Testis (tissue), 2 donors: ENCODE measurements at regions not wholly inside any gene's neighbourhood (a gene's known extent, or its start where the extent isn't known, plus 50 kb on each side); places are given as distances from the start of the nearest gene placed in this dataset.

ENCODE experiments used
- DNase-seq: peaks from one replicate; pipeline ENCODE4 v3.0.0-alpha.2; 2019
- H3K27ac ChIP-seq, 2 donors: fragments of 200-600 bp; sonication (generic); one replicate each; pipeline ENCODE4 v1.5.1; 2019
- H3K27me3 ChIP-seq: fragments of 200-600 bp; sonication (generic); one replicate; pipeline ENCODE4 v1.5.1; 2019
- H3K36me3 ChIP-seq: fragments of 200-600 bp; sonication (generic); one replicate; pipeline ENCODE4 v1.5.1; 2017; ENCODE audit warnings: low read depth; ENCODE audit errors: missing control alignments
- H3K4me1 ChIP-seq: fragments of 200-600 bp; sonication (generic); one replicate; pipeline ENCODE4 v1.5.1; 2019
- H3K4me3 ChIP-seq, 2 donors: fragments of 200-600 bp; sonication (generic); one replicate each; pipeline ENCODE4 v1.5.1; 2017 to 2019
- H3K9me3 ChIP-seq: fragments of 200-600 bp; sonication (generic); one replicate; pipeline ENCODE4 v1.5.1; 2017
- POLR2A ChIP-seq: fragments of 450-650 bp; IDR thresholded peaks from one replicate; pipeline ENCODE4 v1.6.1; 2017; ENCODE audit warnings: antibody characterized with exemption, mild to moderate bottlenecking, moderate library complexity
- WGBS, 2 donors: methylation state at CpG; one replicate each; pipeline ENCODE4 v1.1.5; 2018; 5-methylcytosine and 5-hydroxymethylcytosine counted together
- intact Hi-C: fragments of 100-400 bp; cut with DNase I; formaldehyde crosslinking; loops from one replicate; pipeline ENCODE4 v1.15.1; 2023; ENCODE audit warnings: low total_unique reads
- TF ChIP-seq, protein P1 (sequence below), 3 experiments: fragments of 450-650 bp in 2 of 3; fragments of 200-600 bp in 1 of 3; sonication (generic) in 1 of 3; IDR thresholded peaks; one replicate each; pipeline ENCODE4 v1.5.1; 2016 to 2019; ENCODE audit warnings: antibody characterized with exemption in 3 of 3, mild to moderate bottlenecking in 2 of 3, moderate library complexity in 1 of 3

DNA sequence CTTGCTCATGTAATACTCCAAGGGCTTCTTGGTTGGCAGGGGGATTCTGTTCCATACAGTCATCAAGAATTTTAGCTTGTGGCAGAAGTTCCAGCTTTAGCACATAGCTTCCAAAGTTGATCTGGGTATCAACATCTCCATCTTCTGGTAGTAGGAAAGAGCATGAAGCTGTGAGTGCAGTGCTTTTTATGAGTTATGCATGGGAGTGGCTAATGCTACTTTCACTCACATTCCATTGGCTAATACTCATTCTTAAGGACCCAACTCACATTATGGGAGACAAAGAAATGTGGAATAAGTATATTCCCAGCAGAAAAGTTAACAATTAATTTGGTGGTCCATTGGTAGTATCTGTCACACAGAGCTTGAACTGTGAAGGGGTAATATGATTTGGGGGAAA lies 194.2 kb upstream of the CHD1 start:
- Histone ChIP-seq H3K4me3 (no peak overlapping the region), H3K36me3 (no peaks in the 10 kb centered on the region), H3K4me1 (no peaks in the 10 kb centered on the region), H3K9me3 (no peaks in the 10 kb centered on the region), H3K27ac (no peak overlapping the region), H3K27me3 (no peaks in the 10 kb centered on the region)
- TF ChIP-seq POLR2A, result no peak
- TF ChIP-seq, protein P1, sequence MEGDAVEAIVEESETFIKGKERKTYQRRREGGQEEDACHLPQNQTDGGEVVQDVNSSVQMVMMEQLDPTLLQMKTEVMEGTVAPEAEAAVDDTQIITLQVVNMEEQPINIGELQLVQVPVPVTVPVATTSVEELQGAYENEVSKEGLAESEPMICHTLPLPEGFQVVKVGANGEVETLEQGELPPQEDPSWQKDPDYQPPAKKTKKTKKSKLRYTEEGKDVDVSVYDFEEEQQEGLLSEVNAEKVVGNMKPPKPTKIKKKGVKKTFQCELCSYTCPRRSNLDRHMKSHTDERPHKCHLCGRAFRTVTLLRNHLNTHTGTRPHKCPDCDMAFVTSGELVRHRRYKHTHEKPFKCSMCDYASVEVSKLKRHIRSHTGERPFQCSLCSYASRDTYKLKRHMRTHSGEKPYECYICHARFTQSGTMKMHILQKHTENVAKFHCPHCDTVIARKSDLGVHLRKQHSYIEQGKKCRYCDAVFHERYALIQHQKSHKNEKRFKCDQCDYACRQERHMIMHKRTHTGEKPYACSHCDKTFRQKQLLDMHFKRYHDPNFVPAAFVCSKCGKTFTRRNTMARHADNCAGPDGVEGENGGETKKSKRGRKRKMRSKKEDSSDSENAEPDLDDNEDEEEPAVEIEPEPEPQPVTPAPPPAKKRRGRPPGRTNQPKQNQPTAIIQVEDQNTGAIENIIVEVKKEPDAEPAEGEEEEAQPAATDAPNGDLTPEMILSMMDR (IDR thresholded peaks at IDR 0.05), result no peak
- no peak for DNase-seq
- intact Hi-C loops, result no loop called here

GRCh38 chr5:99119326-99119725 lies 190.5 kb upstream of the CHD1 start:
- no peaks in the 10 kb centered on the region for H3K9me3 ChIP-seq
- H3K27ac ChIP-seq, result no peak overlapping the region
- intact Hi-C loops, result no loop called here
- H3K4me3 ChIP-seq, result no peak overlapping the region
- 92 to 96% methylated on average over 3 of the region's 3 CpGs for WGBS, 2 donors
- no peaks in the 10 kb centered on the region for H3K36me3 ChIP-seq
- no peaks in the 10 kb centered on the region for H3K27me3 ChIP-seq
- no peak for TF ChIP-seq POLR2A
- TF ChIP-seq, protein P1 (IDR thresholded peaks at IDR 0.05), result no peak
- no peaks in the 10 kb centered on the region for H3K4me1 ChIP-seq
- no peak for DNase-seq

- Histone ChIP-seq H3K4me1 (no peaks in the 10 kb centered on the region), H3K27me3 (no peaks in the 10 kb centered on the region), H3K36me3 (no peaks in the 10 kb centered on the region), H3K4me3 (no peak overlapping the region), H3K27ac (no peak overlapping the region), H3K9me3 (no peaks in the 10 kb centered on the region)
- TF ChIP-seq, protein P1 (IDR thresholded peaks at IDR 0.05), result no peak
- TF ChIP-seq POLR2A, result no peak
- intact Hi-C loops, result no loop called here
- 71% methylated on average over 4 of the region's 4 CpGs for WGBS, 2 donors
- no peak for DNase-seq
Measured at GRCh38 chr5:99116526-99116925, 187.7 kb upstream of the CHD1 start.

GRCh38 chr5:99109894-99110293 lies 181.1 kb upstream of the CHD1 start:
- Histone ChIP-seq H3K4me1 (no peaks in the 10 kb centered on the region), H3K9me3 (no peaks in the 10 kb centered on the region), H3K27ac (no peak overlapping the region), H3K4me3 (no peak overlapping the region), H3K27me3 (no peaks in the 10 kb centered on the region), H3K36me3 (no peaks in the 10 kb centered on the region)
- intact Hi-C loops, result no loop called here
- DNase-seq, result no peak
- WGBS, 2 donors, result 84 to 88% methylated on average over 4 of the region's 4 CpGs
- TF ChIP-seq POLR2A, result no peak
- TF ChIP-seq, protein P1 (IDR thresholded peaks at IDR 0.05), result no peak

- WGBS, 2 donors, result 48 to 50% methylated on average over 3 of the region's 3 CpGs
- DNase-seq, result no peak
Measured at GRCh38 chr5:99105216-99105615, 176.4 kb upstream of the CHD1 start.

More at GRCh38 chr5:99105216-99105615, 176.4 kb upstream of the CHD1 start:
- Histone ChIP-seq H3K27ac (no peak overlapping the region), H3K4me3 (no peak overlapping the region), H3K36me3 (no peaks in the 10 kb centered on the region), H3K27me3 (no peaks in the 10 kb centered on the region), H3K4me1 (no peaks in the 10 kb centered on the region), H3K9me3 (no peaks in the 10 kb centered on the region)
- TF ChIP-seq, protein P1 (IDR thresholded peaks at IDR 0.05), result no peak
- TF ChIP-seq POLR2A, result no peak
- intact Hi-C loops, result no loop called here
